Activated T-helper 2 cell treated with anti-CD3 and anti-CD28 coated beads, Interferon-gamma antibody, Interleukin-2, Interleukin-4, amounts not matched to agents 10 μg/mL and 5 μg/mL and 100 μg/mL, durations not matched to agents 14 hours and 24 hours and 36 hours (primary cell): ENCODE measurements at regions not wholly inside any gene's neighbourhood (a gene's known extent, or its start where the extent isn't known, plus 50 kb on each side); places are given as distances from the start of the nearest gene placed in this dataset.

Source experiments
- DNase-seq: peaks from one replicate; pipeline ENCODE4 v3.0.0; 2021; ENCODE audit warnings: low spot score
- H3K27ac Mint-ChIP-seq: one replicate; pipeline ENCODE4 v1.8.0; 2021; ENCODE audit warnings: mixed read lengths
- H3K27me3 Mint-ChIP-seq: one replicate; pipeline ENCODE4 v1.8.0; 2021; ENCODE audit warnings: low read depth, mixed read lengths
- H3K36me3 Mint-ChIP-seq: one replicate; pipeline ENCODE4 v1.8.0; 2021; ENCODE audit warnings: low read depth, mixed read lengths
- H3K4me1 Mint-ChIP-seq: one replicate; pipeline ENCODE4 v1.8.0; 2021; ENCODE audit warnings: low read depth, mixed read lengths
- H3K4me3 Mint-ChIP-seq: one replicate; pipeline ENCODE4 v1.8.0; 2021; ENCODE audit warnings: low read depth, mild to moderate bottlenecking, moderate library complexity, mixed read lengths
- H3K9me3 Mint-ChIP-seq: one replicate; pipeline ENCODE4 v1.8.0; 2021; ENCODE audit warnings: mixed read lengths
- intact Hi-C: fragments of 100-400 bp; cut with micrococcal nuclease; formaldehyde crosslinking; loops from one replicate; pipeline ENCODE4 v1.15.1; 2023

- Mint-ChIP-seq H3K27ac (no peak overlapping the region), H3K27me3 (no peaks in the 10 kb centered on the region), H3K36me3 (no peaks in the 10 kb centered on the region), H3K4me1 (no peaks in the 10 kb centered on the region), H3K4me3 (no peak overlapping the region), H3K9me3 (no peaks in the 10 kb centered on the region)
- no peak for DNase-seq
- intact Hi-C loops = no loop called here
Measured at GRCh38 chr9:18379073-18379811, 94.7 kb upstream of the ADAMTSL1 start.

GRCh38 chr9:18382243-18382642 lies 91.7 kb upstream of the ADAMTSL1 start:
- no peak for DNase-seq
- Mint-ChIP-seq H3K4me3 (no peak overlapping the region), H3K36me3 (no peaks in the 10 kb centered on the region), H3K9me3 (no peaks in the 10 kb centered on the region), H3K27me3 (no peaks in the 10 kb centered on the region), H3K4me1 (no peaks in the 10 kb centered on the region), H3K27ac (no peak overlapping the region)
- intact Hi-C loops = no loop called here

DNA sequence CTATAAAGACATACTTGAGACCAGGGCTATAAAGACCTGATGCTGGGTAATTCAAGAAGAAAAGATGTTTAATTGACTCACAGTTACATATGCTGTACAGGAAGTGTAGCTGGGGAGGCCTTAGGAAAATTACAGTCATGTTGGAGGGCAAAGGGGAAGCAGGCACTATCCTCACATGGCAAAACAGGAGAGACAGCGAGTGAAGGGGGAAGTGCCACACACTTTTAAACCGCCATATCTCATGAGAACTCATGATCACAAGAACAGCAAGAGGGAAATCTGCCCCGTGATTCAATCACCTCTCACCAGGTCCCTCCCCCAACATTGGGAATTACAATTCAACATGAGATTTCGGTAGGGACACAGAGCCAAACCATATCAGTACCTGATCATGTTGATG lies 89.9 kb upstream of the ADAMTSL1 start:
- Mint-ChIP-seq H3K36me3 (no peaks in the 10 kb centered on the region), H3K9me3 (no peaks in the 10 kb centered on the region), H3K4me3 (no peak overlapping the region), H3K27ac (no peak overlapping the region), H3K4me1 (no peaks in the 10 kb centered on the region), H3K27me3 (no peaks in the 10 kb centered on the region)
- DNase-seq = no peak
- intact Hi-C loops = no loop called here

DNA sequence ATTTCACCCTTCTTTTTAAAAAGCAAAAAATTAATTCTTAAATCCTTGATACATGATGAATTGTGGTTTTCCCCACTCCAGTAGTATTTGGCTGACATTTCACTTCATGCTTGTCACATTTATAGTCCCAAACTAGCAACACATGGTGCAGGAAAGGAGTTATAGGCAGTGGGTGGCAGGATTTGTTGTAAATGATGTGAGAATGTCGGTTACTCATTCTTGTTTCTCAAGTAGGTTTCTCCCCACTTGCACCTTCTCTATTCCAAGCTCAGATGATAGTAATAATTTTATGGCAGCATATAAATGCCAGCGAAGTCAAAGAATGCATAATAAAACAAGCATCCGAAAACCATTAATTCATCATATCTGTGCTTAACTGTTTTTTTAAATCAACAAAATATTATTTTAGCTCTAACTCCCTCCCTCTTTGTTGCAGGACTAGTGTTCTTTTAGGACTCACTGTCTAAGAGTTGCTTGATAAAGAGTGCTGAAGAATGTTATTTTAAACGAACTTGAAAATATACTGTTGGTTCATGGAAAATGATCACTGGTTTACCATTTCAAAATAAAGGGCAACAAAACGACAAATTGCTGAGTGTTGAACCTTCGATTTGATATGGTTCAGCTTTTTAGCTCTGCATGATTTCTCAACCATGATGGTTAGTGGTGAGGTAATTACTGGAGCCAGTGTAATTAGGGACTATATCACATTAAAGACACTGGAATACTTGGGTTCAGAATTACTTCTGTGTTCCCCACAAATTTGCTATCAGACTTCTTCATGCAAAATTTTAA lies 88.1 kb upstream of the ADAMTSL1 start:
- Mint-ChIP-seq H3K27ac (no peak overlapping the region), H3K36me3 (no peaks in the 10 kb centered on the region), H3K4me1 (no peaks in the 10 kb centered on the region), H3K27me3 (no peaks in the 10 kb centered on the region), H3K4me3 (no peak overlapping the region), H3K9me3 (no peaks in the 10 kb centered on the region)
- DNase-seq = no peak
- intact Hi-C loops = no loop called here

GRCh38 chr9:18390393-18390792 lies 83.6 kb upstream of the ADAMTSL1 start:
- no peaks in the 10 kb centered on the region for H3K4me1 Mint-ChIP-seq
- no peaks in the 10 kb centered on the region for H3K36me3 Mint-ChIP-seq
- DNase-seq = no peak
- no peaks in the 10 kb centered on the region for H3K27me3 Mint-ChIP-seq
- intact Hi-C loops = no loop called here
- no peaks in the 10 kb centered on the region for H3K9me3 Mint-ChIP-seq
- no peak overlapping the region for H3K4me3 Mint-ChIP-seq
- no peak overlapping the region for H3K27ac Mint-ChIP-seq

GRCh38 chr9:18393340-18394130 lies 80.4 kb upstream of the ADAMTSL1 start:
- Mint-ChIP-seq H3K9me3 (no peaks in the 10 kb centered on the region), H3K27me3 (no peaks in the 10 kb centered on the region), H3K36me3 (no peaks in the 10 kb centered on the region), H3K27ac (no peak overlapping the region), H3K4me1 (no peaks in the 10 kb centered on the region), H3K4me3 (no peak overlapping the region)
- intact Hi-C loops = no loop called here
- DNase-seq = no peak

DNA sequence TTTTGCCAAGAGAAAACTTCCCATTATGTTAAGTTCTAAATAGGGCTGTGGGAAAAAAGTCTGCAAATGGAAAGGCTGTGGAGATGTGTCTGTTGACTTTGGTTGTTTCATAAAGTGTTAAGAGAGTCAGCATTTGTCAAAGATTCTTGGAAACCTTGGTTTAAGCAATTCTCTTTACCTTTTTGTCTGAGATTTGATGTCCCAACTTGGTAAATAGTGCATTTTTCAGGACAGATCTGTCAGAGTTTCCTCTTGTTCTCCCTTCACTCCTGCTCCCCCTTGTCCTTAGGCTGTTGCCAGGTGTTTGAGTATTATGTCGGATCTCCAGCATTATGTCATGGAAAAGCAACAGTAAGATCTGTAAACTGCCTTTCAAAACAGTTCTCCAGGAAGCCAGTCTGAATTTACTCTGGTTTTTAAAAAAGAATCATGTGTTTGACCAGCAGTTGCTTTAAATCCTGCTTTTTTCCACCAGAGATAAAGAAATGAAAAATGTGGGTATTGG lies 79.1 kb upstream of the ADAMTSL1 start:
- intact Hi-C loops = no loop called here
- Mint-ChIP-seq H3K36me3 (no peaks in the 10 kb centered on the region), H3K9me3 (no peaks in the 10 kb centered on the region), H3K27ac (no peak overlapping the region), H3K27me3 (no peaks in the 10 kb centered on the region), H3K4me1 (no peaks in the 10 kb centered on the region), H3K4me3 (no peak overlapping the region)
- no peak for DNase-seq

- Mint-ChIP-seq H3K27ac (no peak overlapping the region), H3K4me1 (no peaks in the 10 kb centered on the region), H3K9me3 (no peaks in the 10 kb centered on the region), H3K4me3 (no peak overlapping the region), H3K36me3 (no peaks in the 10 kb centered on the region), H3K27me3 (no peaks in the 10 kb centered on the region)
- intact Hi-C loops = no loop called here
- DNase-seq = no peak
Measured at GRCh38 chr9:18396102-18396728, 77.7 kb upstream of the ADAMTSL1 start.

GRCh38 chr9:18397076-18397475 lies 76.9 kb upstream of the ADAMTSL1 start:
- Mint-ChIP-seq H3K9me3 (no peaks in the 10 kb centered on the region), H3K27me3 (no peaks in the 10 kb centered on the region), H3K36me3 (no peaks in the 10 kb centered on the region), H3K4me1 (no peaks in the 10 kb centered on the region), H3K27ac (no peak overlapping the region), H3K4me3 (no peak overlapping the region)
- no peak for DNase-seq
- intact Hi-C loops = no loop called here

- Mint-ChIP-seq H3K4me3 (no peak overlapping the region), H3K9me3 (no peaks in the 10 kb centered on the region), H3K27ac (no peak overlapping the region), H3K27me3 (no peaks in the 10 kb centered on the region), H3K36me3 (no peaks in the 10 kb centered on the region), H3K4me1 (no peaks in the 10 kb centered on the region)
- intact Hi-C loops = no loop called here
- no peak for DNase-seq
Measured at GRCh38 chr9:18398038-18398437, 75.9 kb upstream of the ADAMTSL1 start.

DNA sequence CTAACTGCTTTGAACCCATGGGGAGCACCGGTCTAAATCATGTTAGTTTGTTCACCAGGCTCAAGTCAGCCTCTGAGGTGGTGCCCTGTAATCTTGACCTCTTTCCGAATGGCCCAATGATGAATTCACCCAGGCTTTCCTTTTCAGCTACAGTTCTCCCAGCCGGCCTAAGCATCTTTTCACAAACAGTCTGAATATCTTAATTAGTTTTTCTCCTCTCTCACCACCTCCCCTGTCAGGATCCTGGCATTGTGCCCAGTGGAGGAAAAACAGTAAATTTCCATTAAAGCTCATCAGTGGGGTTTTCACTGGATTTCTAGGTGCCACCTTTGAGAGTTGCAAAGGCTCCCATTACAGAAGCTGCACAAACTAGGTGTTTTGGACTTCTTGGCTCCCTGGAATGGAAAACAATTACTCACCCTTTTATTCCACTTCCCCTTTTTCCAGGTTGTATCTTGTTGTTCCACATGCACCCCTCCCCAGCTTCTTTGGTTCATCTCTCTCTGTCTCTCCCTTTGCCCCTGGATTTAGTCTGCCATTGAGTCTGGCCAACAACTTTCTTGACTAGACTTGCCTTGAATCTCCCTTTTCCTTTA lies 69.4 kb upstream of the ADAMTSL1 start:
- H3K27ac Mint-ChIP-seq = no peak overlapping the region

DNA sequence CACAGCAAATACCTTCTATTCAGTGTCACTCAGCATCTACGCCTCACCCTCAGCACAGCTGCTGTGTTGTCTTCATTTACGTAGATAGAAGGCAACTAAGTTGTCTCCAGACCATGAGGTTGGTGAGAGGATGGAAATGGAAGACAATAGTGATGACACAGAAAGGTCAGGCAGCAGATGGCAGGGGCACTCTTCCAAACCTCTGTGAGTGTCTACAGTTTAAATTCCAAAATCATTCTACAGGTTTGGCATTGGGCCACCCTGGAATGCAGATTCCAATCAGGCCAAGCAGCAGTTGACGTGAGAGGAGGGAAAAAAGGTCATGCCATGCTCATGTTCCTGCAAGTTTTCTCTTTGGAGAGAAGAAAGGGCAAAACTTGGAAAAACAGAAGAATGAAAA lies 68.7 kb upstream of the ADAMTSL1 start:
- H3K9me3 Mint-ChIP-seq = no peaks in the 10 kb centered on the region
- no peaks in the 10 kb centered on the region for H3K36me3 Mint-ChIP-seq
- no peaks in the 10 kb centered on the region for H3K4me1 Mint-ChIP-seq
- H3K27me3 Mint-ChIP-seq = no peaks in the 10 kb centered on the region
- DNase-seq = no peak
- H3K27ac Mint-ChIP-seq = no peak overlapping the region
- no peak overlapping the region for H3K4me3 Mint-ChIP-seq
- intact Hi-C loops = no loop called here

More for the DNA sequence above, 69.4 kb upstream of the ADAMTSL1 start:
- Mint-ChIP-seq H3K4me3 (no peak overlapping the region), H3K36me3 (no peaks in the 10 kb centered on the region), H3K27me3 (no peaks in the 10 kb centered on the region), H3K9me3 (no peaks in the 10 kb centered on the region), H3K4me1 (no peaks in the 10 kb centered on the region)
- intact Hi-C loops = no loop called here
- no peak for DNase-seq
